COLO668 (cell line): ENCODE measurements at regions not wholly inside any gene's neighbourhood (a gene's known extent, or its start where the extent isn't known, plus 50 kb on each side); places are given as distances from the start of the nearest gene placed in this dataset.

Source experiments
- DNase-seq: peaks from one replicate; lab custom pipeline; 2025; ENCODE audit not compliant: unreplicated experiment; lab: John Stamatoyannopoulos, UW

DNA sequence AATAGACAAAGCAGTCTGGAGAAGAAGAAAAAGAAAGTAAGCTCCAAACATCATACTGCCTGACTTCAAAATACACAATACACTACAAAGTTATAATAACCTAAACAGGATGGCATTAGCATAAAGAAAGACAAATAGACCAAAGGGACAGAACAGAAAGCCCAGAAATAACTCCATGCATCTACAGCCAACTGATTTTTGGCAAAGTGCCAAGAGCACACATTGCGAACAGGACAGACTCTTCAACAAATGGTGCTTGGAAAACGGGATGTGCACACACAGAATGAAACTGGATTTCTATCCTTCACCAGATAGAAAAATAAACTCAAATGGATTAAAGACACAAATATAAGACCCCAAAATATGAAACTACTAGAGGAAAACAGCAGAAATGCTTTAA lies 66.6 kb upstream of the SPATA31E1 start:
- DNase-seq, result peak; percentile 24

DNA sequence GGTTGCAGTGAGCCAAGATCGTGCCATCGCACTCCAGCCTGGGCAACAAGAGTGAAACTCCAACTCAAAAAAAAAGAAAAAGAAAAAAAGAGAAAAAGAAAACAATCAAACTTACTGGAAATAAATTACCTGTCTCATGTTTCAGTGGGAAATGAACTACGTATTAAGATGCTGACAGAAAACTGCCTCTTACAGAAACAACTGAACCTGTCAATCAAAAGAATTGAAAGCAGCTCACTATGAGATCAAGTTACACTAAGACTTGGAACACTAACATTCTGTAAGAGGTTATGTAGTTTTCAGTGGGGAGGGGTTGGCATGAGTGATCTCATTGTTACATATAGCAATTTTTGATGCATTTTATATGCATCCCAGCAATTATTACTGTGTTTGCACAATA lies 64.4 kb upstream of the SPATA31E1 start:
- DNase-seq, result no peak

DNA sequence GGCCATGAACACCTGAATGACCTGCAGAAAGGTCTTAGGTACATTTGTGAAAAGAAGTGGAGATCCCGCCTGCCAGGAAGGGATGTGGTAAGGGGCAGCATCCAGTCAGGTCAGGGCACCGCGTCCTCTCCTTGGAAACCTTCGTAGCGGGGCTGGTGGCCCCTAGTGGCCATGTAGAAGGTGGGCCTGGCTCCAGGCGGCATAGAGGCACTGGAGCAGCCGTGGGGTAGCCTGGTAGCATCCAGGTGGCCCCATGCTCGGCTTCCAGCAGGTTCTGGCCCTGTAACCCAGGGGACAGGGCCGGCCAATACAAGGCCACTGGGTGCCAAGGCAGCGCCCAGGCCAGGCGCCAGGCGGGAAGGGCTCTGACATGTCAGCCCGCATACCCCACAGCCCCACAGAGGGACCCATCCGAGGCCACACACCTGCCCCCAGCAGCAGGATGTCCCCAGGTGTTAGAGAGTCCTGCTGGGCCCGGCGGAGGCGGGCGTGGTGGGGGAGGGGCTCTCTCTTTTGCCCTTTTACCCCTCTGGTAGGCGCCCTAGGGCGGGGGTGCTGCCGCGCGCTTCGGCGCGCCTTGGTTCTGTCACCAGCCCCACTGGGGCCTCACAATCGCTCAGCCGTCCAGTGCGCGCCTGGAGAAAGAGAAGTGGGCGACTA lies 58.3 kb upstream of the SPATA31E1 start:
- no peak for DNase-seq

DNA sequence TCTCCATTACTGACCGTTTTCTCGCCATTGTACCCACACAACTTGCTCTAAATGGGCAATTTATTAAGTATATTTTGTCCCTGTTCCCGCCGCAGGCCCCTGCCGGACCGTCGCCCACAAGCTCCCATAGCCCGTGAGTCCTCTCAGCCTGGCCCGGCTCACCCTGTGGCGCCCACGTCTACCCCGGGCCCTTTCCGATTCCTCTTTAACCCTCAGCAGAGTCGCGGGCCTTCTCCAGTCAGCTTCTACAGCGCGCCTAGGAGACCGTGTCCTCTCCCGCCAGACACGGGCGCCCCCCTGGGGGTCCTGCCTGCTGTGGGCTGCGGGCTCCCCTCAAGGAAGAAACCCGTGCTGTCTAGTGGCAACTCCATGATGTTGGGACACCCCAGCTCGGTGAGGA lies 57.8 kb upstream of the SPATA31E1 start:
- no peak for DNase-seq

DNA sequence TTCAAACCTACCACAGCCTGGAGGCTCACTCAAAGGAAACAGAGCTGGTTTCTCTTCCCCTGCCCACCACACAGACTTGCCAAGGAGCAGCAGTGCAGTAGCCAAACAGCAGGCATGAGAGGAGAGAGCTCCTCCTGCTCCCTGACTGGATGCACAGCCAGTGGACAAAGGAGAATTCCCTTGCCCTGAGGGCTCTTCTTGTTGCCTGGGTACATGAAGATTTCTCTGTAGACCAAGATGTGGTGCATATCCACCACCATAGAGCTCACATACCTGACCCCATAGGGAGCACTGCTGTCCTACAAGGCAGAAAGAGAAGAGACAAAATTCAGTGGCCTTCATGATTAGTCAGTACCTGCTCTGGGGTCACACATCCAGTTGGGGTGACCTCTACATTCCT lies 56.3 kb upstream of the SPATA31E1 start:
- DNase-seq, result no peak

DNA sequence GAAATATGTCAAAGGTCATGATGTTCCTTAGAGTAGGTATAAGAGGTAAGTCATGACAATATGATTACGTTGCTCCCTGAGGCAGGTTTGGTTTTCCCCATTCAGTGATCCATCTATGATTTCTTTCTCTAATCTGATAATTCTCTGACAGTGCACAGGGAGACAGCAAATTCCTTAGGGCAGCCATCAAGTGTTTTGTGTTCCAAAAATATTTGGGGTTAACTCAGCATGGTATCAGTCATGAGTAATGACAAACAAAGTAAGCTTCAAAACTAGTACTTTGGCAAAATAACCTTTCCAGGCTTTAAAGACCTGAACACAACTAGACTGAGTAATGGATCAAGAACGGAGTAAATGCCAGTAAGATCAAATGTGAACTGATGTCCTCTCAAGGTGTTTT lies 55.3 kb upstream of the SPATA31E1 start:
- no peak for DNase-seq

DNA sequence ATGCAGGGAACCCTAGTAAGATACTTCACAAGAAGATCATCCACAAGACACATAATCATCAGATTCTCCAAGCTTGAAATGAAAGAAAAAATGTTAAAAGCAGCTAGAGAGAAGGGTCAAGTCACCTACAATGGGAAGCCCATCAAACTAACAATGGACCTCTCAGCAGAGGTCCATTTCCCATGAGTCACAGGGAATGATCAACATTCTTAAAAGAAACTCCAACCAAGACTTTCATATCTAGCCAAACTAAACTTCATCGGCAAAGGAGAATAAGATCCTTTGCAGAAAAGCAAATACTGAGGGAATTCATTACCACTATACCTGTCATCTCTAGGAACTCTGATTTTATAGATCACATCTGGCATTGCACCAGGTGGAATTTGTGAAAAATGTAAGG lies 52.9 kb upstream of the SPATA31E1 start:
- no peak for DNase-seq

DNA sequence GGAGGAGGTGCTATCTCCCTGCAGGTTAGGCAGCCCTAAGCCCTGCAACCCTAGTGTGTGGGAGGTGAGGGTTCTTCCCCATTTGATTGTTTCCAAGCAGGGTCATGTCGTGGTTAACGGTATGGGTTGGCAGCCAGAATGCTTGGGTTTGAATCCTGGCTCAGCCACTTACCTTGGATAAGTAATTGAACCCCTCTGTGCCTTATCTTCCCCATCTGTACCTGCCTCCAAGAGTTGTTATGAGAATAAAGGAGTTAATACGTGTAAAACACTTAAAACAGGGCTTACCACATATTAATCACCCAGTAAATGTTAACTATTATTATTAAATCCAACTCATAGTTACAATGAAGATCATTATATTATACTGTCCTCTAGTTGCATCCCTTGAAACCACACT lies 52.2 kb upstream of the SPATA31E1 start:
- no peak for DNase-seq

DNA sequence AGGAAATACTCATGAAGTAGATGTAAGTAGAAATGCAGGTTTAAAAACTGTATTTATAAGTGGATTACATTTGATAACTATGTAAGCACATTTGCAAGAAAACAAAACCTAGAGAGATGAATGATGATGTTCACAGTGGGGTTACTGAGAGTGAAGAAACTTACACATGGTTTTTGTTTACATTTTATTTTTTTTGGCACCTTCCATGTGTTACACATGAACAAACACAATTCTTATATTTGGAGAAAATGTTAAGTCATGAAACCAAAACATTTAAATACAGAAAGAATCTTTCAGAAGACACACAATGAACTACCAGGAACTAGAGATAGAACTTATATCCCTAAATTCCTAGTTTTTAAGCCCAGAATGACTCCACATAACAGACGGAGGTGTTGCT lies 51.5 kb upstream of the SPATA31E1 start:
- DNase-seq, result no peak
